HG03095 (cell line): ENCODE measurements at regions not wholly inside any gene's neighbourhood (a gene's known extent, or its start where the extent isn't known, plus 50 kb on each side); places are given as distances from the start of the nearest gene placed in this dataset.
"Not testable (repeated sequence)": the region's sequence is repeated elsewhere in the genome, so short reads cannot be mapped to it uniquely, and the experiment has no call there.

Source experiments
- ATAC-seq: cut with Tn5 transposase; IDR thresholded peaks from one replicate; pipeline ENCODE4 v1.9.1; 2021; ENCODE audit warnings: moderate library complexity; ENCODE audit not compliant: unreplicated experiment

DNA sequence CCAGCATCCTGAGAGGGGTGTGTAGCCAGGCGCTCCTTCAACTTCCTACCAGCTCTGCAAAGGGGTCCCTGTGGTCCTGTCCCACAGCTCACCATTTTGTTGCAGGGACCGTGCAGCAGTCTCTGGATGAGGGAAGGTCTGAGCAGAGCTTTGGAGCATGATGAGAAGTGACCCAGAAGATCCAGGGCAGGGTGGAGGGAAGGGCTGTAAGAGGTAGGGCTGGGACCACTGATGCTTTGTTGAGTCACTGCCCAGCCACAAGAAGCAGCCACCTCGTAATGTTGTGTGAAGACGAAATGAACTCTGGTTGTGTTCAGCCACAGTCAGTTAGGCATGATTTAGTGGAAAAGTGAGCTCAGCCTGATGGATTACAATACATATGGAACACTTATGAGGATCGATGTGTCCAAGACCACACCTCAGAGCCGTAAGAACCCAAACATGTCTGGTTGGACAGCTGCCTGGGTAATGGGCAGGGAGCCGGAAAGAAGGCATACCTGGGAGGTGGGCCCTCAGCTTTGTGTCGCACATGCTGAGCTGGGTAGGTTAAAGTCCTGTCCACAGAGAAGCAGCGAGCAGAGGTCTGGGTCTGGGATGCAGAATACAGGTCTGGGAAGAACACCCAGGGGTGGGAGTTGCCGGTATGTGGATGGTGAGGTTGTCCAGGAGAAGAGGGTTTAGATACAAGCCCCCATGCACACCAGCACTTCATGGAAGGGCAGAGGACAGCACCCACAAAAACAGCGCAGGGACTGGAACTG lies 250.1 kb downstream of the GADD45G start:
- no peak for ATAC-seq

DNA sequence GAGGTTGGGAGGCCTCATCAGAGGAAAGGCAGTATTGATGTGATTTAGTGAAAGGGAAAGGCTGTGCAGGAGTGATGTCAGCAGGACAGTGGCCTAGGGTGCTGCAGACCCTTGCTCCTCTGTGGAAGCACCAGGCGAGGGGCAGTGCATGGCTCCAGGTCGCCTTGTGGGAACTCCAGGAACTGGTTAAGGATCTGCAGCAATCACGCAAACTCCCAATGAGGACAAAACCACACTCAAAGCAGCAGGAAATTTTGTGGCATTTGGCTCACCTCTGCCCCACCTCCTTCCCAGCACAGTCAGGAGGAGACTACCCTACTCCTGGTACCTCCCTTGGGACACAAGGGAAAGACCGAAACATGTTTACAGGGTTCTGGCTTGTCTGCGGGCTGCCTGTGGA lies 251.5 kb downstream of the GADD45G start:
- ATAC-seq: not testable (repeated sequence)

DNA sequence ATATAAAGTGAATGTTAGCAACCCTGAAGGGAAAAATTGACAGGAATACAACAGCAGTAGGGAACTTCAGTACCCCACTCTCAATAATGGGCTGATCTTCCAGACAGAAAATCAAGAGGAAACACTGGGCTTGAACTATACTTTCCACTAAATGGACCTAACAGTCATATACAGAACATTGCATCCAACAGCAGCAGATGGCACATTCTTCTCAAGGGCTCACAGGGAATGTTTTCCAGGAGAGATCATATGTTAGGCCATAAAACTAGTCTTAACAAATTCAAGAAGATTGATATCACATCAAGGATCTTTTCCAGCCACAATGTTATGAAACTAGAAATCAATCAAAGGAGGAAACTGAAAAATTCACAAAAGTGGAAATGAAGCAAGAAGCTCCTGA lies 252.1 kb downstream of the GADD45G start:
- ATAC-seq: not testable (repeated sequence)

DNA sequence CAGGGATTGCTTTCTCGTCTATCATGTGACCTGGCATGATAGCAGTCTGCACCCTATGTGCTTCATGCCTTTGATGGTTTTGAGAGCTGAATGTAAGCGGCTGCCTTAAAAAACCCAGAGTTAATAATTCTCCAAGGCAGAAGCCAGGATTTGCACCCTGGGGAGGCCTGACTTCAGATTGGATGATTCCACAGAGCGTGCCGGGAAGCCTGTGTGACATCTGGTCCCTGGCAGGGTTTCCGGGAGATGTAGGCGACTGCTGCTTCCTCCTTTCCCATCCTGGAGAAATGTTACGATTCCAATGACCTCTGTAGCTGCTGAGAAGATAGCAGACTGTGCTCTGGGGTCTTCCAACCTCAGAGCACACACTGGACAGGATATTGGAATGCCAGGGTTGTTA lies 255.0 kb downstream of the GADD45G start:
- not testable (repeated sequence) for ATAC-seq

DNA sequence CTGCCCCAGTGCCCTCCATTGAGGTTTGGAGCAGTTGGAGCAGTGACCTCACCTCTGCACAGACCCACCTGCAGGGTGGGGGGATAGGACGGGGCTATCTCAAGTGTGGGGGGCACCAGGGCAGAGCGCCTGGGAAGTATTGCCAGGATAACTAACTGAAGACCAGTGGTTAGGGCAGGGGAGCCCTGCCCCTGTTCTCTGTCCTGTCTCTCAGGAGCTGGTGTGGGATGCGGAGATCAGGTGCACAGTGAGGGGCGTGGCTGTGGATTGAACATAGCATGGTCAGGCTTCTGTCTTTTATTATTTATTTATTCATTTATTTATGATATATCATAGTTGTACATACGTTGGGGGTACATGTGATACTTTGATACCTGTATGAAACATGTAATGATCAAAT lies 256.6 kb downstream of the GADD45G start:
- not testable (repeated sequence) for ATAC-seq

DNA sequence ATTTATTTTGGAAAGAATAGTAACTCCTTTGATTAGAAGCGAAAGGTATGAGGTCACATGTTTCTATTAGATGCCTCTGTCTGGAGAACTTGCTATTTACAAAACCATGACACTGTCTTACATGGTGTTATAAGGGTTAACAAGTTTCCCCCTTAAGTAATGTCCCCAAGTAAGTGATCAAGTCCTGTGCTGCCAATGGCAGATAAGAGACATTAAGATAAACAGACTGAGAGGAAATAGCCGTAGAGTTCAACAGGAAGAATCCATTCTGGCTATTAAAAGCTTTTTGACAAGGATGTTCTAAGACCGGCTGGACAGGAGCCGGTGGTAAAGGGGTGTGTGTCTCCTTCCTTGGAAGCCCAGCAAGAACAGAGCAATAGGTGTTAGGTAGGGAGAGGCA lies 257.5 kb downstream of the GADD45G start:
- ATAC-seq: no peak

DNA sequence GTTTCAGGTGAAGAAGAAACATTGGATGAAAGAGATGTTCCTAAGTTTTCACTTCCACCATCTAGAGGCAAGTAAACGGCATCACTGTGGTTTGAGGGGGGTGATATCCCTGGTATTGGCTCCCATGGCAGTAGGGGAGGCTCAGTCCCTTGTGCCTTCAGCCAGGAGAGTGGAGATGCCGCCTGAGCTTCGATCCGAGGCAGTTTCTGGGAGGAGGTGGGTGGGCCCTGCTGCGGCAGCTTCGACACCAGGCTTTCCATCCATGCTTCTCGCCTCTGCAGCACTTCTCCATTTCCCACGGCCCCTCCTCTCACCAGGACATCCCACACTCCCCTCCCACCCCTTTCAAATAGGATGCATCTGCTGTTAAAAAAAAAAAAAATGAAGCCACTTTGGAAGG lies 258.3 kb downstream of the GADD45G start:
- ATAC-seq: no peak

DNA sequence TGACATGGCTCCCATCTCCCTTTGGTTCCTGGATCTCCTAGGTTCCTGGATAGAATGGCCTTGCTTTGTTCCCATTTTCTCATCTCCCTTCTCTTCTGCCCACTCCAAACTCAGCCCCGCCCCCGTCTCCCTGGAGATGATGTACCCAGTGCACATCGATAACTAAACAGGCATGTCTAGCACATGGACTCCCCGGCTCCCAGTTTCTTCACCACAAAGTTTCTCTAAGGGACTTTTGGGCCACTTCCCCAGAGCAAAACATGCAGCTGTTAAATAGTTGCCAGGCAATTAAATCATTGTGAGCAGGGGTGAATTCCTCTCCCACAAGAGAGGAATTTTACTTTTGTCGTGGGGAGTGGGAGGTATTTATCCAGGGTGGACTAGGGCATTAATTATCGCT lies 259.0 kb downstream of the GADD45G start:
- no peak for ATAC-seq

DNA sequence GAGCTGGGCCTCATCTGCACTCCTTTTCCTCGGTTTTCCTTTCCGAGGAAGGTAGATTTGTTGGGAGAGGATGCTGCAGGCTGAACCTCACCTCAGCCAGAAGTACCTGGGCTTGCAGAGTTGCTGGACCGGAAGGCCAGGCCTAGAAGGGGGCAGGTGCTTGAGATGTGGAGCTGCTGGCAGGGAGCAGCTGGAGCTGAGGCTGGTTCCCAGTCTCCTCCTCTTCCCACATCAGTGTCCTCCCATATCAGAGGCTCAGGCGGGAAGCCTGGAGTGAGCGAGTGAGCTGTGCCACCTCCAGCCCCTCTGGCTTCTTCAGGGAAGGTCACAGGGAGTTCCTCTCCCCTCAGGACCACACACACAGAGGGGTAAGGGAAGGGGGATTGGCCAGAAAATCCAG lies 259.4 kb downstream of the GADD45G start:
- ATAC-seq: no peak

DNA sequence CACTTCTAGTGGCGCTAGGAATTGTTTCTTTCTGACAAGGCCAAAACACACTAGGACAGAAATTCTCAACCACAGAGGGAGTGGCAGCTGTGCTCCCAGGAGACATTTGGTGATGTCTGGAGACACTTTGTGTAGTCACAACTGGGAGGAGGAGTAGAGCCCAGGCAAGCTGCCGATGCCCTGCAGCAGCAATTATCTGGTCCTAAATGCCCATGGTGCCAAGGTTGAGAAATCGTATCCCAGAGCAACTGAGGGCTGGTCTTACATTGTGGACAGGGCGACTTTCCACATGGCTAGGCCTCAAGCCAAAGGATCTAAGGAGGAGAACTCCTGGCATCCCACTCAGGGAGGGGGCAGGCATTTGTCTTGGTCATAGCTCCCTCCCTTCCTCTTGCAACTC lies 259.9 kb downstream of the GADD45G start:
- no peak for ATAC-seq

DNA sequence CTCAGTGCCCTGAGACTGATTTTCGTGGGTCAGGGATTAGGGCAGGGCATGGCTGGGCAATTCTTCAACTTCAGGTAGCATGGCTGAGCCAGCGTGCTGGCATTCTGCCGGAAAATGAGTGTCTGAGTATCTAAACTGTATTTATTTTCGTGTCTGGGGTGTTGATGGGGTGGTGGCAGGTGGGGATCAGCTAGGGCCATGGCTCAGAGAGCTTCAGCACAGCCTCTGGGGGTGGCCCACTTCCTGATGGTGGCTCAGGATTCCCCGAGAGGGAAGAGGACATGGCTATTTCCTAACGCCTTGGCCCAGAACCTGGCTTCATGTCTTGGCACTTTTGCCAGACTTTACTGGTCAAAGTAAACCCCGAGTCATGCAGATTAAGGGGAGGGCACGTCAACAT lies 260.5 kb downstream of the GADD45G start:
- ATAC-seq: no peak

DNA sequence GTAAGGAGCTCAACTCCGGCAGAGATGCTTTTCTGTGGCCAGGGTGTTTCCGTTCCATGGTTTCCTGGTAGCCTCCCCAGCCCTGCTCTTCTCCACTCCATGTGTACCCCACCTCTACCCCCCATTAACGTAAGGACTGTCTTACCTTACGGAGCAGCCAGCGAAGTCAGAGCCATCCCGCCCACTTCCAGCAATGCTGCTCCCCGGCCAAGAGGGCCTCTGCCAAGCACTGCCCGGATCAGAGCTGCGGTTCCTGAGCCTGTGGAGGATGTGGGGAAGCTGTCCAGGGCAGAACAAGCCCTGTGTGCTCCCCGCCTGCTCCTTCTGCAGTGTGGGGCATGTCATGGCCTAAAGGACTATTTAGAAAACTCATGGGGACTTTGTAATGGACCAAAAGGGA lies 261.2 kb downstream of the GADD45G start:
- ATAC-seq: no peak

DNA sequence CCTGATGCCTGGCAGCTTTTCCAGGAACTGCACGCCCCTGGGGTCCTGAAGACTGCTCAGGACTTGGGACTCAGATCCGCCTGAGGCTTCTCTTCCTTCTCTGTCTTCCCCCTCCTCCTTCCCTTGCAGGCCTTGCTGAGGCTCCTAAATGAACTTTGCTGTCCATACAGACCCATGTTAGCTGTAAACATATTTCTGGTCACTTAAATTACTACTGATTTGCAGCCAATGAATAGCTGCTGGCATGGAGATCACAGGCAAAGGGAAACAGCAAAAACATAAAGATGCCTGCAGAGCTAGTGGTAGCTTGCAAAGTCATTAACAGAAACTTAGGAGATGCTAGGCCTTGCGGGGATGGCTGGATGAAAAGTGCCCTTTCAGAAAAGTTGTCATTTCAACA lies 261.9 kb downstream of the GADD45G start:
- ATAC-seq: no peak

DNA sequence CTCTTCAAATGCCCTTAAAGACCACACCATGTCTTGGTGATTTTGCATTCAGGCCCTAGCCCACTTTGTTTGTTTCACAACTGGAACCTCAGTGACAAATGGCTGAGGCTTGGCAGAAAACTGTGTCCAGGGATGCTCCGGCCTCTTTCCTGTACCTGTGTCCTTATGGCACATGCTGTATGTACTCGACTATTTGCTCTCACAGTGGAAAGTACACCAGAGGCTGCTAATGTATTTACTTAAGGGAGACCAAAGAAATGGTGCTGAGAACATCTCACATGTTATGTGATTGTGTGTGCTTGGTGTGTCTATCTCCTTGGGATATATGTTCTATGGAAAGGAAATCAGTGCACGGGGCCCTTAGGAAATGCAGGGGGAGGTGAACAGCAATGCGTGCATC lies 263.3 kb downstream of the GADD45G start:
- ATAC-seq: no peak

DNA sequence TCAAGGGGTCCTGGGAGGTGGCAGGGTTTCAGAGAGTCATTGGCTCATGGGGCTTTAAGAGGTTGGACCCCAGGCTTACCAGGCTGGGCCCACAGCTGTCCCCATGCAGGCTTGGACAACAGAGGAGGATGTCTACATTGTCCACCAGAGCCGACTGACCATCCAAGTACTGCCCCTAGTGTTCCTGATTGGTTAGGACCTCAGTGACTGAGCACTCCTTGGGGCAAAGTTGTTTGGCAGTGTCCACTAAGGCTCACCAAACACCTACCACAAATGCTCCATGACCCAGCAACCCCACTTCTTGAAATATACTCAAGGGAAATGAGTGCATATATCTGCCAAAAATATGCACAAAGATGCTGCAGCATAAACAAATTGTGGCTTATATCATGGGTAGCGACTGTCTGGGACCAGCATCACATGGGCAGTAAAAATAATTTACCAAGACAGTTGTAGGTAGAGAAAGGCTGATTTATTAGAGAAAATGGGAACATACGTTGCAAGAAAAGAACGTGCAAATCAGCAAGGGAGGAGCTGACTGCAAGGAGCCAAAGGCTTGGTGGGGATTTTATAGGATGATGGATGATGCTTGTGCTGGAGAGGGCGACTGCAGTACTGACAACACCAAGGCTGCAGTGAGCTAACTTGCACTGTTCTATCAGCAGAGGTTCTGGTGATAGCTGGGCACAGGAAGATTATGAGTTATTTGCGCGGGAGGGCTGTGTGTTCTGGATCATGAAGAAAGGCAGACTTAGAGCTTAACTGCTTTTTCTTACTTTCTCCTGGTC lies 265.2 kb downstream of the GADD45G start:
- no peak for ATAC-seq

DNA sequence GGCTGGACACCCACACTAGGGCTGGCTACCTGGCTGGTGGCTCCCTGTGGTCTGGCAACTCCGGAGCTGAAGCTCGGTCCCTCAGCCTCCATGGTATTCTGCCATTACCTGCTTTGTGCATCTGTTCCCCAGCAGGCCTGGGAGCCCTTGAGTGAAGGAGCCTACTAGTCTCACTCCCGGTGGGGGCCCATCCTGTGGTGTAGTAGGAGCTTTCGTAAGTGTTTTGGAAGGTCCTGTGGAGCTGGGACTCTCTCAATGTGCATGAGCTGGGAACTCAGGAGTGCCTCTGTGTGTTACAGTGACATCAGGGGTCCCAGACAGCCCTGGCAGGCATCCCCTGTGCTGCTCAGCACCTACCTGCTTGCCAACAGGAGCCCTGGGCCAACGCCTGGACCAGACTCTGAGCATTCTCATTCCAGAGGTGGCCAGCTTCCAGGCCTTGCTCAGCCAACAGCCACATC lies 267.1 kb downstream of the GADD45G start:
- ATAC-seq: no peak

DNA sequence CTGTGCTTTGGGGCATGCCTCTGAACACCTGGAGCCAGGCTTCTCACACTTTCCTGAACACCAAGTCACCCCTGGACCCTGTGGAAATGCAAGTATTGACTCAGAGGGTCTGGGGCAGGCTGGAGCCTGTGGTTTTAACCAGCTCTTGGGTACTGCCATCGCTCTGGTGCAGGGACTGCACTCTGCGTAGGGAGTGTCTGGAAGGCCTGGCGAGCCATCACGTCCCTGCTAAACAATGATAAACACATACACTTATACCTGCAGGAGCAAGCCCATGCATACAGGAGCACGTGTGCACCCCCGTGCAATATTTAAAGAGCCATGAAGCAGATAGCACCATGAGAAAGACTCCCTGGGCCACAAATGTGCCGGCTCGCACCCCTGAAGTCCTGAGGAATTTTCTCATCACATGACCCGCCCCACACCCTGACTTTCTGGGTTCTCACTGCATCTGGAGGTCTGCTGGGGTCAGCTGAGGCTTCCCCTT lies 267.7 kb downstream of the GADD45G start:
- ATAC-seq: no peak

DNA sequence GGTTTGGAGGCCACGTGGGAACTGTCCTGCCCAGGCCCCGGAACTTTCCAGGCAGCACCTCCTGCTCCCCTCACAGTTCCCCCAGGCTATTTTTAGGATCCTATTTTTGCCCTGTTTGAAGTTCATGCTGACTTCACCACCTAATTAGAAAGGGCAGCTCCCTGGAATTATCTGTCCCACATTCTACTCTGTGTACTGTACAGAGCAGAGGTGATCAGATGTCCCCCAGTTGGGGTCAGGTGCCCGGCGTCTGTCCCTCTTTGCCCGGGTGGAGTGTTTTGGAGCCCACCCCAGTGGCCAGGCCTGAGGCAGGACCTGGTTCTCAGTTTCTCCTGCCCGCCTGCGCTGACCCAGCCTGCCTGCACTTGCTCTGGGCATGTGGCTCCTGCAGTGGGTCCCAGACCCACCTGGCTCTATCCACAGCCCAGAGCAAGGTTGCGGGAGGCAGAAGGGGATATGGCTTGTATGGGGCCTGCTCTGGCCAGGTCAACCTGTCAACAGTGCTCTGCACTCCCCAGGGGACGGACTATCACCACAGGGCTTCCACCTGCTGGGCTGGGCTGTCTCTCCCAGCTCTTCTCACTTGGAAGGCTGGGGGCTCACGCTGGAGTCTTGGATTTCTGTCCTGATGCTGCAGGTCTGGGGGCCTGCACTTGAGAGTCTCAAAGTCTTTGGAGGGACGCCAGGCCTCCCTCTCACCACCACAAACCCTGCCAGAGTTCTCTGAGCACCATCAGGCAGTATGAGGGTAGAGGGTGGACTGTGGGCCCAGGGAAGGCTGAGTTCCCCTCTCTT lies 268.3 kb downstream of the GADD45G start:
- no peak for ATAC-seq

DNA sequence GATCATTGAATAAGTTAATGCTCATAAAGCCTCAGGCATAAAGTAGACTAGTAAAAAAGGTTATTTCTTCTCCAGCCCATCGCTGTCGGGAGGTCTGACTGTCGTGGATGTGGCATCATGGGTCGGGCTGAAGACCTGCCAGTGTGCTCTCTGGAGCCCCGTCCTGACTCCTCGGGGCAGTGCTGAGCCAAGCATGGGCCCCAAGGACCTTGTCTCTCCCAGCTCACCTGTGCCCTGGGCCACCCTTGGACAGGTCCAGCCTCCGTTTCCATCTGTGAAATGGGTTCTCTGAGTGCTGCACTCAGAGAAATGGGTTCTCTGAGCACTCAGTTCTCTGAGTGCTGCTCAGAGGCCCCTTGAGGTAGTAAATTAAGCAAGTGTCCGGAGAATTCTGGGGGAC lies 269.0 kb downstream of the GADD45G start:
- no peak for ATAC-seq

DNA sequence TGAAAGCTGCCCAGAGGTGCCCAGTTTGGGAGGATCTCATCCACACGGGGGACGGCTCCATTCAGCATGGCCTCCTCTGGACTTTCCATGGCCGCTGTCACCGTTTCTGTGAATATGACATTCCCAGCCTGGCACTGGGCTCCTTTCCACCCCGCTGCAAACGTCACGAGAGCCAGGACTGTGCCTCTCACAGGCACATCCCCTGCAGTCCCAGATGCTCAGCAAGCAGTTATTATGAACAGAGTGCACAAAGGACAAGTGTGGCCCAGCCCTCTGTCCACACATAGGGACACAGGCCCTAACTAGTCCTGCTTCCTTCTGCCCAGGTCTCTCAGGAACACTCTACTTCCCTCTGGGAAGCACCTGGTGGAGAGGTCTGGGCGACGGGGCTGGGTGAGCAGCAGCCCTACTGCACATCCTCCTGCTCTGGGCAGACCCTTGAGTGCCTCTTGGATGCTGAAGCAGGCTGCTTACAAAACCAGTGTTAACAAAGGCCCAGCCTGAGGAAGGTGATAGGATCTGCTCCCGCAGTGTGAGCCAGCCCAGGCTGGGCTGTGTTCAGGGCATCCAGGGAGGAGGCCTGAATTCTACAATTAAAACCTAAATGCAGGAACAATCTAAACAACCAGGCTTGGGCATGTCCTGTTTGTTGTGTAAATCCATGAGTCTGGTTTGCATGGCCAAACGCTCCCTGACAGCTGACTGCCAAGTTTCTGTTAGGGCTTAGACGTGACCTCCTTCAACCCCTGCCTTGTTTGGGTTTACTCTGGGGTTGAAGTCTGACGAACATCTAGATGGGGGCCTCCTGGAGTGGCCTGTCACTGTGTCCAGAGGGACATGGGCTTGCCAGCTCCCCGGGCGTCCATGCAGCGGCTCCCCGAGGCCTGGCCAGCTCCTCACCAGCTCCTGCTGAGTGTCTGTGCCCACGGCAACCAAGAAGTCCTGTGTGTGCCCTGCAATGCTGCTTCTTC lies 269.8 kb downstream of the GADD45G start:
- no peak for ATAC-seq
